Ovary (tissue), 7 donors: ENCODE measurements at regions not wholly inside any gene's neighbourhood (a gene's known extent, or its start where the extent isn't known, plus 50 kb on each side); places are given as distances from the start of the nearest gene placed in this dataset.

ENCODE experiments used
- DNase-seq, 5 donors: peaks; one replicate each; pipeline ENCODE4 v3.0.0-alpha.2; 2019 to 2020
- H3K27ac ChIP-seq, 2 donors: fragments of 200-600 bp; one replicate each; pipeline versions ENCODE4 v1.5.1 to v1.8.0; 2019 to 2022
- H3K27me3 ChIP-seq: fragments of 200-600 bp; one replicate; pipeline ENCODE4 v1.8.0; 2022
- H3K36me3 ChIP-seq: fragments of 200-600 bp; sonication (generic); one replicate; pipeline ENCODE4 v1.5.1; 2019
- H3K4me1 ChIP-seq: one replicate; pipeline ENCODE4 v1.8.1; 2013; ENCODE audit warnings: mild to moderate bottlenecking, moderate library complexity; ENCODE audit not compliant: insufficient read depth
- H3K4me3 ChIP-seq: fragments of 200-600 bp; sonication (generic); one replicate; pipeline ENCODE4 v1.5.1; 2017
- H3K9me3 ChIP-seq, 2 donors: fragments of 200-600 bp in 1 of 2; sonication (generic) in 1 of 2; one replicate each; pipeline versions ENCODE4 v1.5.1 to v1.8.1; 2013 to 2019; ENCODE audit warnings: mild to moderate bottlenecking in 1 of 2, moderate library complexity in 1 of 2
- CTCF ChIP-seq, 3 donors: fragments of 450-650 bp in 2 of 3; fragments of 200-600 bp in 1 of 3; IDR thresholded peaks; one replicate each; pipeline versions ENCODE4 v1.5.1 to v1.8.0; 2016 to 2022; ENCODE audit warnings: antibody characterized with exemption in 3 of 3, mild to moderate bottlenecking in 1 of 3
- EP300 ChIP-seq: sonication (generic); formaldehyde crosslinking; IDR thresholded peaks from one replicate; pipeline ENCODE4 v1.6.1; 2017; ENCODE audit warnings: antibody characterized with exemption
- POLR2A ChIP-seq: fragments of 450-650 bp; IDR thresholded peaks from one replicate; pipeline ENCODE4 v1.6.1; 2017; ENCODE audit warnings: antibody characterized with exemption, mild to moderate bottlenecking, moderate library complexity
- WGBS, 3 donors: extraction: QIAGEN DNeasy Blood & Tissue Kit in 1 of 3; methylation state at CpG; one replicate each; pipeline versions ENCODE4 v1.1.5 to v1.1.7; 2013 to 2017; 5-methylcytosine and 5-hydroxymethylcytosine counted together
- intact Hi-C, 4 donors: fragments of 100-400 bp; cut with DNase I; formaldehyde crosslinking; loops; one replicate each; pipeline versions ENCODE4 v1.11.0 to v1.15.1; 2022 to 2023
- donor health status: DM: no; HTN: no; CAD: no; lungs with moderate emphysema.
- donor health status: DM: no; HTN: no; CAD: no.
- donor health status: Bipolar disorder and iron deficiency.
- donor health status: DM: no; HTN: no; CAD: no.
- donor health status: DM: yes; HTN: yes; CAD: no.

DNA sequence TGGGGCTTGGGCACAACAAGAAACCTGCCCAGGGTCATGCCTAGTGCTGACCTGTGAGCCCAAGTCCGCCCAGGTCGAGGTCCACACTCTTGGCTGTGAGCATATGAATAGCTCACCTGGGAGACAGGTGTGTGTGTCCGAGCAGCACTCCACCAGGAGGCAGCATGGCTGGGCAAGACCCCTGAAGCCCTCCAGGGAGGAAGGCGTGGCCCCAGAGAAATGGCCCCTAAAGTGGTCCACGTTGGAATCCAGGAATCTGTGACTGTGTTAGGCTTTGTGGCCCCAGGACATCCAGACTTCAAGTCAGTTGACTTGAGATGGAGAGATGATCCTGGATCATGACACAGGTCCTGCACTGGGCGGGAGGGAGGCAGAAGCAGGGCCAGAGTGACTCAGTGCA is 138.8 kb downstream of the CPZ start:
- no peak overlapping the region for H3K4me3 ChIP-seq
- H3K27ac ChIP-seq, result no peak overlapping the region
- no peaks in the 10 kb centered on the region for H3K9me3 ChIP-seq
- no peaks in the 10 kb centered on the region for H3K36me3 ChIP-seq
- DNase-seq, result no peak
- intact Hi-C loops, result no loop called here
- H3K4me1 ChIP-seq, result no peaks in the 10 kb centered on the region
- 75 to 88% (median 79%) methylated on average over 6 of the region's 6 CpGs for WGBS, 3 donors
- no peaks in the 10 kb centered on the region for H3K27me3 ChIP-seq
- TF ChIP-seq CTCF (IDR thresholded peaks at IDR 0.05) (no peak), EP300 (no peak), POLR2A (no peak)

DNA sequence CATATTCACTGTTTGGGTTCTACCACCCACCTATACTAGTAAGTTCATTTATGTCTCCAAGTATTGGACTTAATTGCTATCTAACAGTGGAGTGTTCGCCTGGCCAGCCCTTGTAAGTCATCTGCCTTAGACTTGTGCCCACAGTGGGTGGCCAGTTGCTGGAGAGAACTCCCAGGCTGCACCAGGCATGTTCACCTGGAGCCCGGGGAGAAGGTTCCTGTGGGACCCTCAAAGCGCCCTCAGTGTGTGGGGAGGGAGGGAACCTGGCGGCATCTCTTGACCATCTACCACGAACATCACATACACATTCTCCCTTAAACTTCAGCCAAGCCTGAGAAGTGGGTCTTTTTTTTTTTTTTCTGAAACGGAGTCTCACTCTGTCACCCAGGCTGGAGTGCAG is 138.1 kb downstream of the CPZ start:
- 82 to 91% (median 83%) methylated on average over 6 of the region's 6 CpGs for WGBS, 3 donors
- DNase-seq, result no peak
- TF ChIP-seq EP300, result no peak
- TF ChIP-seq CTCF (IDR thresholded peaks at IDR 0.05), result no peak
- TF ChIP-seq POLR2A, result no peak

DNA sequence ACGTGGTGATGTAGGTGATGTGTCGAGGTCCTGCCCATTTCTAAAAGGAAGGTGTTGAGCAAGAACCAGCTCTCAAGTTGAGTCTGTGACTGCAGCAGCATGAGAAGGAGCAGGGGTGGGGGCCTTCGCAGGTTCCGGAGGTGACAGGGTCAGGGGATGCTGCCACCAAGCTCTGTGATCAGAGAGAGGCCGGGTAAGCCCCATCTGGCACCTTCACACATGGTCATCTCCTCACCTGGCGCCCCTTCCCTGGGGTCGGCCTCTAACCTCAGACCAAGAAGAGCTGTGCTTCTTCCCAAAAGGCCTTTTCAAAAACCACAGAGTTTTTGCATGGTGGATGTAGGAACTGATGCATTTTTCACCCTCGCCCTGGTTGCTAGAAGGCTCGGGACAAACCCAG is 137.6 kb downstream of the CPZ start:
- no peak overlapping the region for H3K27ac ChIP-seq
- H3K36me3 ChIP-seq, result no peaks in the 10 kb centered on the region
- DNase-seq, result no peak
- TF ChIP-seq CTCF (IDR thresholded peaks at IDR 0.05) (no peak), POLR2A (no peak), EP300 (no peak)
- no peaks in the 10 kb centered on the region for H3K4me1 ChIP-seq
- no peak overlapping the region for H3K4me3 ChIP-seq
- no peaks in the 10 kb centered on the region for H3K27me3 ChIP-seq
- no peaks in the 10 kb centered on the region for H3K9me3 ChIP-seq
- WGBS, 3 donors, result 76 to 80% (median 79%) methylated on average over 9 of the region's 9 CpGs
- intact Hi-C loops, result no loop called here

More for the DNA sequence above, 138.1 kb downstream of the CPZ start:
- Histone ChIP-seq H3K4me3 (no peak overlapping the region), H3K27me3 (no peaks in the 10 kb centered on the region), H3K9me3 (no peaks in the 10 kb centered on the region), H3K36me3 (no peaks in the 10 kb centered on the region), H3K4me1 (no peaks in the 10 kb centered on the region), H3K27ac (no peak overlapping the region)
- intact Hi-C loops, result no loop called here

- Histone ChIP-seq H3K27ac (no peak overlapping the region), H3K36me3 (no peaks in the 10 kb centered on the region), H3K4me1 (no peaks in the 10 kb centered on the region), H3K9me3 (no peaks in the 10 kb centered on the region), H3K27me3 (no peaks in the 10 kb centered on the region), H3K4me3 (no peak overlapping the region)
- no peak for DNase-seq
- WGBS, 3 donors, result 86 to 88% (median 87%) methylated on average over 18 of the region's 18 CpGs
- intact Hi-C loops, result no loop called here
- TF ChIP-seq EP300 (no peak), CTCF (IDR thresholded peaks at IDR 0.05) (no peak), POLR2A (no peak)
These were observed 137.0 kb downstream of the CPZ start for GRCh38 chr4:8729408-8730149.
